HG03575 (cell line): ENCODE measurements at regions not wholly inside any gene's neighbourhood (a gene's known extent, or its start where the extent isn't known, plus 50 kb on each side); places are given as distances from the start of the nearest gene placed in this dataset.

ENCODE experiments used
- ATAC-seq: cut with Tn5 transposase; IDR thresholded peaks from one replicate; pipeline ENCODE4 v1.9.1; 2021; ENCODE audit not compliant: unreplicated experiment, insufficient number of reproducible peaks, low FRiP score; ENCODE audit errors: extremely low read depth

DNA sequence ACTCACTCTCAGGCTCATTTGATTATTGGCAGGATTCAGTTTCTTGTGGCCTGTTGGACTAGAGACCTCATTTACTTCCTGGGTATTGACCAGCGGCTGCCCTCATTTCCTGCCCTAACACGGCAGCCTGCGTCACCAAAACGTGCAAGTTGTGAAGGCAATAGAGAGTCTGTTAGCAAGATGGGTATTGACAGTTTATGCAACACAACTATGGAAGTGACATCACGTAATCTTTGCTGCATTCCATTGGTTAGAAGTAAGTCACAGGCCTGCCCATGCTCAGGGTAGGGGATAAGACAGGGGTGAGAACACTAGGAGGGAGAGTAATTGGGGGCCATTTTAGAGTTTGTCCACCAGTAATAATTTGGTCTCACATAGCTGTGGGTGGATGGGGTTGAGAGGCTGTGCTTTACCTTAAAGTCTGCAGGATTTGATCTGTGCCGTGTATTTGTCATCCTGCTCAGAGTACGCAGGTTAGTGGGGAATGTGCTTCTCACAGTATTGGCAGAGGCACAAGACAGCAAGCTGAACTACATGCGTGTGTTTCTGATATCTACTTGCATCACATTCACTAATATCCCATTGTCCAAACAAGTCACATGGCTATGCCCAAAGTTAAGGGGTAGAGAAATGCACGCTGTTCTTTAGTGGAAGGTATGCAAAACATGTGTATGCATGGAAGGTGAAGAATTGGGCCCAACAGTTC, 83.3 kb downstream of the EDEM1 start:
- ATAC-seq = no peak

GRCh38 chr3:5271372-5271683, 83.8 kb downstream of the EDEM1 start:
- no peak for ATAC-seq

DNA sequence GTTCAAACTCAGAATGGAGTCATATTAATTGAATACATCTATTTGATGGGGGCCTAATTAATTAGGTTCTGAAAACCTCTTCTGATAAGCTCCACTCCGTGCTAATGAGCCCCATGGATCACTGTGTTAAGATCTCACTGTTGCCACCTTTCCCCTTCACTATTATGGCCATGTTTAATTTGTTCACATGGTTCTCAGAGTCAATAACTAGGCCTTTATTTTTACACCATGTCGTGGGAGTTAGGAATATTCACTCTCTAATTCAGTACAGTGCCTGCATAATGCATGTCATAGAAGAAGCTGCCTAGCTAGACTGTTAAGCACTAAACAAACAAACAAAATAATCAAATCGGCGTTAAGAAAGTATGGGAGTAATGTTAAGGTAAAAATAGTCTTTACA, 84.9 kb downstream of the EDEM1 start:
- ATAC-seq = no peak

DNA sequence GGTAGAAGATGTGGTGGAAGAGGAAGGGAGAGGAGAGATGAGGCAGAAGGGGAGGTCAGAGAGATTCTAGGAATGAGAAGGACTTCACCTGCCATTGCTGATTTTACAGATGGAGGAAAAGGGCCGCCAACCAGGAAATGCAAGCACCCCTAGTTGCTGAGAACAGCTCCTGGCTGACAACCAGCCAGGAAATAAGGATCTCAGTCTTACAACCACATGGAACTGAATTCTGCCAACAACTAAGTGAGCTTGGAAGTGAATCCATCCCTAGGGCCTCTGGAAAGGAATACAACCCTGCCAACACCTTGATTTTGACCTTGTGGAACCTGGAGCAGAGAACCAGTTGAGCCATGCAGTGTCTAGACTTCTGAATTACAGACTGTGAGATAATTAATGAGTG, 86.6 kb downstream of the EDEM1 start:
- ATAC-seq = no peak

DNA sequence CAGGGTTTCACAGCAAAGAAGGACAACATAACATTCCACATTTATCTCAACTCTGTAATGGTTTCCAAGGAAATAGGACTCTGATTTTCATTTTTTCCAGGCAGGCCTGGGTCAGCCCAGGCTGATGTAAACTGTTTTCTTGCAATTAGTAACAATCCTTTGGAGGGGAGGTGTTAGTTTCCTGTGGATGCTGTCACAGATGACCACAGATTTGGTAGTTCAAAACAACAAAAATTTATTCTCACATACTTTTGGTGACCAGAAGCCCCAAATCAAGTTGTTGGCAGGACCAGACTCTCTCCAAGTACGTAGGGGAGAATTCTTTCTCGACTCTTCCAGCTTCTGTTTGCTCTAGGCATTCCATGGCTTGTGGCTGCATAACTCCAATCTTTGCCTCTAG, 88.0 kb downstream of the EDEM1 start:
- no peak for ATAC-seq

GRCh38 chr3:5276934-5277333, 89.4 kb downstream of the EDEM1 start:
- no peak for ATAC-seq

GRCh38 chr3:5277612-5278236, 90.2 kb downstream of the EDEM1 start:
- no peak for ATAC-seq

DNA sequence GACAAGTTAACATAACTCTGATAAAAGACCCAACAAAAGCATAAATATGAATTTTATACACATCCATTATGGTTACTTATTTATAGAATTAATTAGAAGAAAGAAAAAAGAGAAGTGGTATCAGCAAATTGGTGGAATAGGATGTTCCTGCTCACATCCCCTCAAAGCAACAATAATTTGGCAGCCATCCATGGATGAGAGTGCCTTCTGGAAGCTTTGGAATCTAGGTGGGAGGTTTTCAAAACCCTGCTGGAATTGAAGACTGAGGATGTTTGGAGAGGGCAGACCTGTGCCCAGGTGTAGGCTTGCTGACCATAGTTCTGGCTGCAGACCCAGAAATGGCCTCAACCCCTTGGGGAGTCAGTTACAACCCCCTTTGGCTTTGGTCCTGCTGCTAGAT, 91.2 kb downstream of the EDEM1 start:
- no peak for ATAC-seq

- no peak for ATAC-seq
Measured at GRCh38 chr3:5282703-5283102, 95.2 kb downstream of the EDEM1 start.

GRCh38 chr3:5285439-5285838, 97.9 kb downstream of the EDEM1 start:
- ATAC-seq = no peak

DNA sequence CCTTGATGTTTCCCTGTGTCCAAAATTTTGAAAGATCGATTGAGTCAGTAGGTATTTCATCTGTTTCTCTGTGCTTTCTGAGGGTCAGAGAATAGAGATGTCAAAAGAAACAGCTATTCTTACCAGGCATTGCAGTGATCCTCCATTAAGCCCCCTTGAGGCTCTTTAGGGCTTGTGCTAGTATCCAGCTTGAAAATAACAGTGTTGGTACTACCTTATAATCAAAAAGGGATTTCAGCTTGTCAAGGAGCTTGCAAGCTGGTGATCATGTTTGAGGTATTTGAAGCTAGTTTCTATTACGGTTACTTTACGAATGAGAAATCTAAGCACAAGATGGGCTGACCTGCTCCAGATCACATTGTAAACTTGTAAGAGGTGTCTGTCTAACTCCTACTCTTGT, 103.4 kb downstream of the EDEM1 start:
- no peak for ATAC-seq

GRCh38 chr3:5292512-5292911, 105.0 kb downstream of the EDEM1 start:
- no peak for ATAC-seq

- no peak for ATAC-seq
Measured at GRCh38 chr3:5293207-5293606, 105.7 kb downstream of the EDEM1 start.

- ATAC-seq = no peak
Measured at GRCh38 chr3:5294356-5294755, 106.8 kb downstream of the EDEM1 start.

GRCh38 chr3:5295191-5295690, 107.7 kb downstream of the EDEM1 start:
- no peak for ATAC-seq

DNA sequence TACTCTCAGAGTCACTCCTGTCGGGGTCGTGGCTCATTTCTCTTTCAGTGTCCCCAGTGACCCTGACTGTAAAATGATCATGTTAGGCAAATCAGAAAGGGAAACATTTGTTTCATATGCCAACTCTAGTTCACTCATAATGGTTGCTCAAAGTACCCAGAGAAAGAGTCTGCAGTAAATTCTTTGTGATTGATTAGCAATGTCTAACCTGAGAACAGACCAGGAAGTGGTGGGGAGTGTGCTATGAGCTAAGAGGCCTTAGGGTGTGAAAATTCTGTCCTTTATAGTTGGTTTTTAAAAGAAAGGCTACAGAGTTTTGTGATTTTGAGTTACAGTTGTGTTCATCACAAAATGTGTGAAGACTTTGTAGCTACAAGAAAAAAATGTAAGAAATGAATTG, 108.9 kb downstream of the EDEM1 start:
- ATAC-seq = no peak

GRCh38 chr3:5297895-5298294, 110.4 kb downstream of the EDEM1 start:
- no peak for ATAC-seq

DNA sequence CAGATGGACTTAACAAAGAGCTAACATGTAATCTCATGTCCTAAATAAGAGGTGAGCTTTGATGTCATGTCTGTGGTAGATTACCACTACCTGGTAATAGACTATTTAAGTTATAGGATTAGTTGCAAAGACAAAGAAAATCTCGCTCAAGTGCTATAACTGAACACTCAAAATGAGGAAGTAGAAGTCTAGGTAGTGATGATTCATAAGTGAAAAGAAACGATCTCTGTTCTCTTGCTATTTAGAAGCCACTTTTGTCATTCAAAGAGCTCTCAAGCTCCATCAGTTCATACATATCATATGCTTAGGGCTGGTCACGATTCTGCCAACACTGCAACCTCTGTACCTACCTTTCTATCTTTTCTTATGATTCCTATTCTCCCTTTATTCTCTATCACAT, 110.9 kb downstream of the EDEM1 start:
- peak; percentile 99 for ATAC-seq

- ATAC-seq = no peak
Measured at GRCh38 chr3:5299161-5299560, 111.7 kb downstream of the EDEM1 start.

DNA sequence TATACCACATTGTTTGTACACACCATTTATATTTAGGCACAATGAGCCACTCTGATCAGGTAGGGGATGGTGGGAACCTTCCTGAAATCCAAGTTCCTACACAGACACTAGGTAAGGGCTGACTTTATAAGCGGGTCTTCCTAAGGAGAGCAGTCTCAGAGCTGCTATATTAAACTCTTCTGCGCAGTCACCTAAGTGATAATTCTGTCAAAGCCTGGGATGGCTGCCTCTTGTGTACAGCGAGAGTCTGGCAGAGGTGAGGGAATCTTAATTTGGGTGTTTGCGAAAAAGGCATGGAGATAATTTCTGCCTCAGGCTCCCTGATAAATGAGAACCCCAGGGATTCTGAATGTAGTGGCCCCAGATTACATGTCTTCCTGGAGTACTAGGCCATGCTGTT, 113.1 kb downstream of the EDEM1 start:
- ATAC-seq = no peak
